GM12878 (cell line): ENCODE measurements at regions not wholly inside any gene's neighbourhood (a gene's known extent, or its start where the extent isn't known, plus 50 kb on each side); places are given as distances from the start of the nearest gene placed in this dataset.

Experiments used
- EZH2 ChIP-seq: IDR thresholded peaks from 2 replicates; pipeline ENCODE4 v1.6.1; 2012; ENCODE audit warnings: low read depth, mild to moderate bottlenecking, control low read depth, inconsistent platforms, low read length, borderline replicate concordance; ENCODE audit not compliant: control insufficient read depth
- RCOR1 ChIP-seq: conservative IDR thresholded peaks from 2 replicates; pipeline ENCODE4 v1.6.1; 2012; ENCODE audit warnings: low read depth, low read length, improper control_type of control experiment
- TF ChIP-seq, protein P1 (sequence below), 3 experiments: IDR thresholded peaks in 2 of 3; conservative IDR thresholded peaks in 1 of 3; 2 replicates each; pipeline ENCODE4 v1.5.1; 2011; ENCODE audit warnings: low read depth in 3 of 3, low read length in 3 of 3, mild to moderate bottlenecking in 3 of 3, control low read depth in 2 of 3, moderate library complexity in 2 of 3, inconsistent platforms in 1 of 3, mixed read lengths in 1 of 3; ENCODE audit not compliant: control insufficient read depth in 2 of 3, insufficient read depth in 1 of 3; ENCODE audit errors: extremely low read depth in 1 of 3

GRCh38 chr1:34470401-34470800 lies 284.4 kb upstream of the GJB5 start:
- TF ChIP-seq RCOR1 (no peak), EZH2 (no peak)
- TF ChIP-seq, protein P1, sequence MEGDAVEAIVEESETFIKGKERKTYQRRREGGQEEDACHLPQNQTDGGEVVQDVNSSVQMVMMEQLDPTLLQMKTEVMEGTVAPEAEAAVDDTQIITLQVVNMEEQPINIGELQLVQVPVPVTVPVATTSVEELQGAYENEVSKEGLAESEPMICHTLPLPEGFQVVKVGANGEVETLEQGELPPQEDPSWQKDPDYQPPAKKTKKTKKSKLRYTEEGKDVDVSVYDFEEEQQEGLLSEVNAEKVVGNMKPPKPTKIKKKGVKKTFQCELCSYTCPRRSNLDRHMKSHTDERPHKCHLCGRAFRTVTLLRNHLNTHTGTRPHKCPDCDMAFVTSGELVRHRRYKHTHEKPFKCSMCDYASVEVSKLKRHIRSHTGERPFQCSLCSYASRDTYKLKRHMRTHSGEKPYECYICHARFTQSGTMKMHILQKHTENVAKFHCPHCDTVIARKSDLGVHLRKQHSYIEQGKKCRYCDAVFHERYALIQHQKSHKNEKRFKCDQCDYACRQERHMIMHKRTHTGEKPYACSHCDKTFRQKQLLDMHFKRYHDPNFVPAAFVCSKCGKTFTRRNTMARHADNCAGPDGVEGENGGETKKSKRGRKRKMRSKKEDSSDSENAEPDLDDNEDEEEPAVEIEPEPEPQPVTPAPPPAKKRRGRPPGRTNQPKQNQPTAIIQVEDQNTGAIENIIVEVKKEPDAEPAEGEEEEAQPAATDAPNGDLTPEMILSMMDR (IDR thresholded peaks at IDR 0.05 in 2 of 3, conservative IDR thresholded peaks at IDR 0.05 in 1 of 3; ENCODE audit: control insufficient read depth in 2 of 3, extremely low read depth in 1 of 3, insufficient read depth in 1 of 3, low read depth in 3 of 3, low read length in 3 of 3) = no peak
